ENCODE measurements at regions not wholly inside any gene's neighbourhood (a gene's known extent, or its start where the extent isn't known, plus 50 kb on each side); places are given as distances from the start of the nearest gene placed in this dataset.

DNA sequence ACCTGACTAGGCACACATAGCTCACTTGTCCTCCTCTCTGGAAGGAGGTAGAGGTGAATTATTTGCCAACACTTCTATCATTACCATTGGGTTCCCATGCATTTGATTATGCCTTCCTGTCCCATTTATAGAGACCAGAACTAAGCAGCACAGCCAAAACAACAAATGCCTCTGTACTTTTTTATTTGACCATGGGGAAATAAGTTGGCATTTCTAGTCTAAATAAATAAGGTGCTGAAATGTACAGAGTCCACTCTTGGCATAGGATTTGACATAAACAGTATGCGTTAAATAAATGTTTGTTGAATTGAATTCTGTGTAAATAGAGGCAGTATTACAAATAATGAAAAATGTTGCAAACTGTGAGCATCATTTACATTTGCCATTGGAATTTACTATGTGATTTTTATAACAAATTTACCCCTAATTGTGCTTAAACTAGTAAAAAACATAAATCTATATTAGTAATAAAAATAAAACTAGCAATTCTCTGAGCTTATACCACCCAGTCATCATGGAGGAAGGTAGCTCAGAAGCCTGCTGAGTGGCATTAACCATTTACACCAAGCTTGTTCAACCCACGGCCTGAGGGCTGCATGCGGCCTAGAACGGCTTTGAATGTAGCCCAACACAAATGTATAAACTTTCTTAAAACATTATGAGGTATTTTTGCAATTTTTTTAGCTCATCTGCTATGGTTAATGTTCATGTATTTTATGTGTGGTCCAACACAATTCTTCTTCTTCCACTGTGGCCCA lies 367.8 kb downstream of the FIGN start:
- DNase-seq, result no peak

DNA sequence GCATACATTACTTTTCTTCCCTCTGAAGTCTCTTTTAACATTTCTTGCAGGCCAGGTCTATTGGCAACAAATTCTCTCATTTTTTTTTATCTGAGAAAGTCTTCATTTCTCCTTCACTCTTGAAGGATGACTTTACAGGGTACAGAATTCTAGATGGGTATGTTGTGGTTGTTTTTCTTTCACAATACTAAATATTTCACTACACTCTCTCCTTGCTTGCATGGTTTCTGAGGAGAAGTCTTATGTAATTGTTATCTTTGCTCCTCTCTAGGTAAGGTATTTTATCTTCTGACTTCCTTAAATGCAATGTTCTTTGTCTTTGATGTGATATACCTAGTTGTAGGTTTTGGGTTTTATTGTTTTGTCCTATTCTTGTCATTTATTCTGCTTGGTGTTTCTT lies 371.1 kb downstream of the FIGN start:
- DNase-seq, result no peak

DNA sequence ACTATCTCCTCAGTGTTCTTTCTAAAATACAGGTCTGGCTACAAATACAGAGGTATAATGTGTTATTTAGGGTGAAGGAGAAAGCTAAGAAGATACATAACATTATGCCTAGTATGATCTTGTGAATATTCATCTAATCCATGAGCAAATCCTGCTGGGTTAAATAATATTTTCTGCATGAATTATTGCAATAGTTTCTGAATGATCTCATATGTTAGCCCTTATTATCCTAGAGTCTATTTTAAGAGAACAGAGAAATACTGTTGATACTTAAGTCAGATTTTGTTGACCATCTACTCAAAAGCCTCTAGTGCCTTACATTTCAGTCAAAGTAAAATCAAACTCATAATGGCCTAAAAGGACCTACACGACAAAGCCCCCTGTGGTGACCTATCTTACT lies 382.3 kb downstream of the FIGN start:
- no peak for DNase-seq

DNA sequence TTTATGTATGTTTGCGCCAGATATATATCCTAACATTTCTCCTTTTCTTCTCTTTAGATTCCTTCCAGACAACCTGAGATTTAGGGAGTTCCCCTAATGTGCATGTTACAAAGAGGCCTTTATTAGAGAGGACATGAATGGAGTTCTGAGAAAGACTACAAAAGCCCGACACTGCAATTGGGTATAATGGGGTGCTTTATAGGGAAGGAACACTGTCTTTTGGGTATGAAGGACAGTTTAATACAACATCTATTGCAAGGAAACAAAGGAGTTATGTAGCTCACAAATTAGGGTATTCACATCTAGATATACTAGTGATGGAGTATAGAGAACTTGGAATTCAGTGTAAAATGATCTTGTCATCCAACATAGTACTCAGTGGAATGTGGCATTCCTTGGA lies 383.8 kb downstream of the FIGN start:
- no peak for DNase-seq

DNA sequence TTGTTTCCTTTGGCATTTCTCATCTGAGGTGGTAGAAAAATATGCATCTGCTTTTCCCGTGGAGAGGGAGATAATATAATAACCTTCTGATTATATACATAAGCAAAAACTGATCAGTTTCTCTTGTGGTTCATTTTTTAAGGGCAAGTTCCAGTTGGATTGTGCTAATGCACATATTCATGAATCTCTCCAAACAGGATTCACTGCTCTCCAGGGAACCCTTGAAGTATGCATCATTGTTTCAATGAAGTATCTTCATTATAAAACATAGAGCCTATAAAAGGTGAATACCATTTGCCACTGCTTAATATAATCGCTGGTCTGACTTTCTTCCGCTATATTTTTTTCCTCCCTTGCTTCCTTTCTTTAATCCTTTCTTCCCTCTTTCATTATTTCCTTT lies 384.7 kb downstream of the FIGN start:
- no peak for DNase-seq

DNA sequence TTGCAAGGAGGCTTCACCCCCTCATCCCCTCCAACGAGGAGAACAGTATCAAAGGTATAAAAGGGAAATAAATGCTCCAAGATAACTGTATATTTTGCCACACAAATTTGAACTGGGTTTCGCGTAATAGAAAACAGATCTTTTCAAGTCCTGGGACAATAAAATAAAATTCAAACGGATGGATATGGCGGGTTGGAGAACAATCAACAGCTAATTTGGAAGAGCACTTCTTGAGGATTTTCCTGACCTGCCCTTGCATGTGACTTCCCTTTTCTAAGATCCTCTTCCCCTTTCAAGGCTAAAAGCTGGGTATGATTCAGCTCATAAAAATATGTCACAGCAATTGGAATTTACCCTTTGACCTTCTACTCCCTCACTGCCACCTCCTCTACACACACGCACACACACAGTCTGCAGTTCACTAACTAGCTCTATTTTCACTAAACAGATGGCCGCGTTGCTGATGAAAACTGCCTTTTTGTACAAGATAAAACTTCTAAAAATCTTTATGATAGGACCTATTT lies 386.9 kb downstream of the FIGN start:
- no peak for DNase-seq

DNA sequence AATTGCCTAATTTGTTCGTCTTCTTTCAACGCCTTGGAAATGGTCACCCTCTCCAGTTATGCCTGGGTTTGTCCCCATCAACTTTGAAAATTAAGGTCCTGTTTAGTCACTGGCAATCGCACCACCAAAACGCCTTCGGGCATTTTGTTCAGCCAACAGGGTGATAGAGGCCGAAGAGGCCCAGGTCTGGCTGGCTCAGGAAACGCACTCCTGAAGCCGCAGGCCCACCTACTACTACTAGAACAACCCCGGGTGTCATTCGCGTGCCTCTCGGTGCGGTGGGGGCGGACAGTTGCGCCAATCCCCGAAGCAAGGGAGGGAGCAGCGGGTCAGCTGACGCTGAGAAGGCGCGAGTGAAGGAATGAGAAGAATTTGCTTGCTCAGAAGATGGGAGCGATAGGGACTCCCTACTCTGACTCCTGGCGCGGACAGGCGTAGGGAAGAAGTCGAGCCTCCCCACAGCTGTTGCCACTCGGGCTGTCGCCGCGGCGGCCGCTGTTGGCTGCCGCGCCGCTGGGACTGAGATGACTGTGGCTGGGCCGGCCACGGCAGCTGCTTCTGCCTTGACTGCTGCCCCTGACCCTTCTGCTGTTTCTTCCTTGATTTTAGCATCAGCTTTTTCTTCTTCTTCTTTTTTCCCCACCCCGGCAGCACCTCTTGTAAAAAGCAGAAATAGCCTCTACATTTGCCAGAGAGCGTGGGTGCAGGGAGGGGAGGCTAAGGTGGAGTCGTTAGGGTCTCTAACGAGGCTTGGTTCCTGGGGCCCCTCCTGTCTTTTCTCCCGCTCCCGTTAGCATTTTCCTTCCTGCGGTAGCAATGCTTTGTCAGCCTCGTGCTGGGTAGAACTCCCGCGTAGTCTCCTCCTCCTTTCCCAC lies 387.6 kb downstream of the FIGN start:
- no peak for DNase-seq

DNA sequence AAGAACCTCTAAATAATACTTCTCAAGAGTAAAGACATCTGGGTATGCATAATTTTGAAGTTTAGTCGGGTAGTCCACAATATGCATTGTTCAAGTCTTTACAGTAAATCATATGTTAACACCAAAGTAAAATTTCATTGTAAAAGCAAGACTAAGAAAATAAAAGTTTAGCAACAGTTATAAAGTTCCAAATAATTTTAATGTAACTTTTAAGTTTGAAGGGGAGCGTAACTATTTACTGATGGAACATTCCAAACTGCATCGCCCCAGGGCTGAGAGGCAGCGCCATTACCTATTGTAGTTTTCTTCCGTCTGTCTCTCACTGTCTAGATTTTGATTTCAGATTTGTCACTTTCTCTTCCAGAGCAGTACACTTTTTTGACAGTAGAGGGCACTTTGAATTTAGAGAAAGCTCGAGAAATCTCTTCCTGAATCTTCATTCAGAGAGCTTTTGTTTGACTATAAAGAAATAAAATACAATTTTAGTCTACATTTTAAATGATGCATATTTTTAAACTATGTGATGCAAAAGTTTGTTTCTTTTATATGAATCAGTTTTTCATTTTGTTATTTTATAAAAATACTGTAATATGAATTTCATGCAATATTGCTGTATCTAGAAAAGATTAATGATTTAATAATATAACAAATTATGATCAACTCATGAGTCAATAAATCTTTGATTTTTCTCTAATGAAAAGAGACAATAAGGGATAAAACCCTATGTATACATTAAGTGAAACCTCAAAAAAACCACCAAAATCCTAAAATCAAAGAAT lies 389.8 kb downstream of the FIGN start:
- DNase-seq, result no peak

DNA sequence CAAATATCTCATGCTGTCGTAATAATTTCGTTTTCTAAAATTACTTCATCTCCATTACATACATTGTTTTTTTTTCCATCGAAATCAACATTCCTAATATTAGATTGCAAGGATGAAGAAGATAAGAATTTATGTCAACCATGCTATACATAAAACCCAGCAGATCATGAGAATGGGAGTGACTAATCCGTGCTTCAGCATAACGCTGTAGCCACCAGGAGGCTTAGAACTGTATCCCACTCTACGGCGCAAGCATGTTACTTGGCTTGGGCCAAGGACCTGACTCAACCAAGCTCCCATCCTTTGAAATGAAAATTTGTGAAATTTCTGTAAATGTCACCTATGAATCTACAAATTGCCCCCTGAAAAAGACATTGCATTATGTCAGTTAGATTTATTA lies 392.5 kb downstream of the FIGN start:
- no peak for DNase-seq

DNA sequence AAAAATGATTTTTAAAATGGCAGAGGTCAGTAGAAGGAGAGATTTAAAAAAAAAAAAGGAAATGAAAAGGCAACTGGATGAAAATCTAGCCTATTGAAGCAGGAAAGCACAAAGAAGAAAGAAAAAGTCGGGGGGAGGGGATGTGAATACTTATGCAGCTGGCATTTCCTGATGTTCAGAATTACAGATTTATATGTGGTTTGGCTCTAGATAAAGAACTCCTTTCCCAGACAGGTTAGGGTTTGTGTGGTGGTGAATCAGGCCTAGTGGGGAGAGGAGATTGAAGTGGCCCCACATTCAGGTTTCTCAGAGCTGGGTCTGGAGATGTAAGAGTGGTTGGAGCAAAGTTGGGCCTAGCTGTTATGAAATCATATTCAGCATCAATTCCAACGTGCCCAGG lies 394.4 kb downstream of the FIGN start:
- DNase-seq, result no peak

DNA sequence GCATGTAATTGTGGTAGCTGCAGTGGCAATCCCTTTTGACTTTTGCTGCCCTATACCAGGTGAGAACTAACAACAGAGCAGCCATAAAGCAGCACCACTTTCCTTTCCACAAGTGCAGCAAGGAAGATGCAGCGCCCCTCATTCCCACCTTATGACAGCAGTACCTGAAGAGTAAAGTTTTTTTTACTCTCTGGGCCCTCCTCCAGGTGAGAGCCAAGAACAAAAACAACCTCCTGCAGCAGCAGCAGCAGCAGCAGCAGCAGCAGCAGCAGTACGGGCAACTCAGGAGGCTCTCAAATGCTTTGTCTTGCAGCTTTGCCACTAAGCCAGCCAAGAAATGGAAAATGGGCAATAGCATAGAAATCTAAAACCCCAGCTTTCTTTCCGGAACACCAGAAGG lies 397.5 kb downstream of the FIGN start:
- no peak for DNase-seq

DNA sequence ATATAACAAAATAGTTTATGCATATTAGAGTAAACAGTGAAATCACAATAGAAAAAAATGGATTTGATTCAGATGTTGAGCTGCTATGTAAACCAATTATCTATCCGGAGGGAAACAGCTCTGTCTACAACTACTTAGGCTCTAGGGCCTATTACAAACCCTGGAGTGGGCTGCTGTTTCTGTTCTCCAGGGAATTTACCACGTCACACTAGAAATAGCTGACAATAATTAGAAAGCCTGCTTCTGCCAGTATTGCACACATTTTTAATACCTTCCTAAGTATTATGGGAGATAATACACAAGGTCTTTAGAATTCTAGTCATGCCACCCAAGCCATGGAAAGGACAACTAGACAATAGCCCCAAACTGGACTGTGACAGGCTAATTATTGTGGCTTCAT lies 411.1 kb downstream of the FIGN start:
- no peak for DNase-seq

DNA sequence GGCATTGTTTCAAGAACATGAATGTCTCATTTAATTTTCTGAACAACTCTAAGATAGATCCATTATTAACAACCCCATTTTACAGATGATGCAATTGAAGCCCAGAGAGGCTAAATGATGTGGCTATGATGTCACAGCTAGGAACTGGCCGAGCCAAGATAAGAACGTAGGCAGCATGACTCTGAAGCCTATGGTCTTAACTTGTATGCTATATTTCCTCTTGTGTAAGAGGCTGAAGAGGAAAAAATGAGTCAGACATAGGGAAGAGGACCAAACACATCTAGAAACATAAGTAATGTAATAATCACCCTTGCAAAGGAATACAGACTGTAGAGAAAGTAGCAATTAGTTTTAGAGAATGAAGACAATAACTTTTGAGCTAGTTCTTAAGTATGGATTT lies 416.8 kb downstream of the FIGN start:
- no peak for DNase-seq

DNA sequence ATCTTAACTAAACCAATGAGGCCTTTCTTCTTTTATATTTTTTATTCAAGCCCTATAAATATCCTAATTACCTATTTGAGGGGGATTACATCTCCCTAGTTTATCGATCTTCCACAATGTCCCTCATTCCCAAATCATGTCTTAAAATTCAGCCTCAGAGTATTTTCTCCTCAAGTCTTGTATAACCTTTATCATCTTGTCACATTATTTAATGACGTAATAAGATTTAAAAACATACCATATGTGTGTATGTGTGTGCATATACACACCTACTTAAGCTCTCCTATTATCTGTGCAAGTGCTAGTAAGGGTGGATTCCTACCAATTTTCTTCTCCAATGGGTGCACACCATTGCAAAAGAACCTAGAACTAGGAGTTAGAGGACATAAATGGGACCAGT lies 421.1 kb downstream of the FIGN start:
- no peak for DNase-seq

DNA sequence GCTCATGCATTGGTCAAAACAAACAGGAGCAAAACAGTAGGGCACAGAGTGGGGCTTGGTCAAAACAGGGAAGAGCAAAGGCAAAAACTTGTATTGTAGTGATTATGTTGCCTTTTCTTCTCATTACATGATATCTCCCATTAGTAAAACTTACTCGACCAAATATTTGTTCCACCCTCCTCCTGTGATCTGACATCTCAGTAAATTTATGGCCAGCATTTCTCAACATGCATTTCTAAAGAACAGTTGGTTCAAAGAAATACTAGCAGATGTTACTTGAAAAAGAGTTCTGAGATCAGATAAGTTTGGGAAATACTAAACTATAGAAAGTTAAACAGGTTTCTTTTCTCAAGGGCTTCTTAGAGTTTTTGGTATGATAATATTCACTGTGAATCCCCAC lies 423.1 kb downstream of the FIGN start:
- DNase-seq, result no peak

DNA sequence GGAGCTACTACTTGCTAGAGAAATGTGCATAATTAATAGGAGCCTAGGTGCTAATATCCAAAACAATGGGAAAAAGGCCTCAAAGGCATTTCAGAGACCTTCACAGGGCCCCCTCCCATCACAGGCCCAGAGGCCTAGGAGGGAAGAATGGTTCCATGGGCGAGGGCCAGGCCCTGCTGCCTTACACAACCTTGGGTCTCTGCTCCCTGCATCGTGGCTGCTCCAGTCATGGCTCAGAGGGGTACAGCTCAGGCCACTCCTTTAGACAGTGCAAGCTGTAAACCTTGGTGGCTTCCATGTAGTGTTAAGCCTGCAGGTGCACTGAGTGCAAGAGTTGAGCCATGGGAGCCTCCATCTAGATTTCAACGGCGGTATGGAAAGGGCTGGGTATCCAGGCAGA lies 429.2 kb downstream of the FIGN start:
- DNase-seq, result no peak

DNA sequence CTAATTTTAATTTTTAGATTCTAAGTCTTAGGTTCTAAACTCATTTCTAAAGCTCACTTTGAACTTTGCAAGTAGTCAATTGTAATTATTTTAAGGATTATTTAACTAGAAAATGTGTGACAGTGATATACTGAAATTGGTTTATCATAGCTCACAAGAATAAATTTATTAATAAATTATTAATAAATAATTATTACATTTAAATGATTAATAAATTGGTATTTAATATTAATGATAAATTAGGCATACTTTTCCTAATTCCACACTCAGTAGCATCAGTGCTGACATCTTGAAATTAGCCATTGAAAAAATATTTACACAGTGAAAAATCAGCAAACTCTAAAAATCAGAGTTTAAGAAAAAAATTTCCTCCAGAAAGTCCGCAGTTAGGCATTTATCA lies 433.7 kb downstream of the FIGN start:
- DNase-seq, result no peak

DNA sequence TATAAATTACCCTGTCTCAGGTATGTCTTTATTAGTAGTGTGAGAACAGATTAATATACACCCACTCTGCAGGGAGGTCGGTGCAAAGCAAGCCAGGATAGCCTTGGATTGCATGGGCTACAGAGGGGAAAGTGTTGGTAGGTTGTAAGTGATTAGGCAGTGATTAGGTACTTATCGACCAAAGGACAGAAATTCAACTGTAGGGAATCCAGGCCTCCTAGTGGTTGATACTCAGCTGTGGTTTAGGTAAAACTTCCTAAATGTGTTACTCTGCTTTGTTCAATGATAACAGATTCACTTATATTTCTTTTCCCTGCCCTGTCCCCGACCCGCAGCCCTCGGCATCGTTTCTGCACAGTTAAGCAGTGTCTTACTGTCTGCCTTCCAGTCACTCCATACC lies 444.0 kb downstream of the FIGN start:
- no peak for DNase-seq

DNA sequence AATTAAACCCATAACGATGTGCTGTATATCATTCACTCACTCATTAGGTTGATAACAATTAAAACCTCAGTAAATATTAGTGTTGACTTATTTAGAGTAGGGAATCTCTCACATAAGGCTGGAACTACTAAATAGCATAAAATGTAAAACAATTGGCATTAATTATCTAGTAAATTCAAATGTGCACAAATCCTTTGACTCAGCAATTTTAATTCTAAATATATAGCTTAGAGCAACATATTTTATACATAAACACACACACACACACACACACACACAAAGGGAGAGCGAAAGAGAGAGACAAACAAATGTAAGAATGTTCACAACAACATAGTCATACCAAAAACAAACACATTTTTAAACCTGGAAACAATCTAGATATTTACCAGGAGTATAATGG lies 443.1 kb upstream of the KCNH7 start:
- no peak for DNase-seq

DNA sequence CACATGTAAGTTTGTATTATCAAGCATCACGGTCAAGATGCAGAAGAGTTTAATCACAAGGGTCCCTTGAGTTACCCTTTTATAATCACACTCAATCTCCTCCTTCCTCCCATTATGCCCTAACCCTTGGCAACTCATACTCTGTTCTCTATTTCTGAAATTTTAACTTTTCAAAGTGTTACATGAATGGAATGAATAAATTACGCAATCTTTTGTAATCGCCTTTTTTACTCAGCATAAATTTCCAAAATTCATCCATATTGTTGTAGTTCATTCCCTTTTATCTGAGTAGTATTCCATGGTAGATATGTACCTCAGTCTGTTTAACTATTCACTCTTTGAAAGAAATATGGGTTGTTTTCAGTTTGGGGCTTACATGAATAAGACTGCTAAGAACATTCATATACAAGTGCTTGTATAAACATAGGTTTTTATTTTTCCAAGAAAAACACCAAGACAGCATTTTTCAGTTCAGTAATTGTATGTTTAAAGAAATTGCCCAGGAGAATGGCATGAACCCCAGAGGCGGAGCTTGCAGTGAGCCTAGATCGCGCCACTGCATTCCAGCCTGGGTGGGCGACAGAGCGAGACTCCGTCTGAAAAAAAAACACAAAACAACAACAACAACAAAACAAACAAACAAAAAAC lies 430.9 kb upstream of the KCNH7 start:
- no peak for DNase-seq

DNA sequence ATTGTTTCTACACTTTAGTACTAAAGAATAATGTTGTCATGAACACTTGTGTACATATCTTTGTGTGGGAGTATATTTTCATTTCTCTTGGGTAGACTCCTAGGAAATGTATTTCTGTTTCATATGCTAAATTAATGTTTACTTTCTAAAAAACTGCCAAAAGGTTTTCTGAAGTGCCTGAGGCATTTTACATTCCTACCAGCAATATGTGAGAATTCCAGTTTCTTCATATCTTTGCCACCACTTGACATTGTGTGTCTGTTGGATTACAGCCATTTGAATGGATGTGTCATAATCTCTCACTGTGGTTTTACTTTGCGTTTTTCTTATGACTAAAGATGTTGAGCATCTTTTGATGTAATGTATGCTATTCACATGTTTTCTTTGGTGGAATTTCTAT lies 428.2 kb upstream of the KCNH7 start:
- DNase-seq, result no peak

DNA sequence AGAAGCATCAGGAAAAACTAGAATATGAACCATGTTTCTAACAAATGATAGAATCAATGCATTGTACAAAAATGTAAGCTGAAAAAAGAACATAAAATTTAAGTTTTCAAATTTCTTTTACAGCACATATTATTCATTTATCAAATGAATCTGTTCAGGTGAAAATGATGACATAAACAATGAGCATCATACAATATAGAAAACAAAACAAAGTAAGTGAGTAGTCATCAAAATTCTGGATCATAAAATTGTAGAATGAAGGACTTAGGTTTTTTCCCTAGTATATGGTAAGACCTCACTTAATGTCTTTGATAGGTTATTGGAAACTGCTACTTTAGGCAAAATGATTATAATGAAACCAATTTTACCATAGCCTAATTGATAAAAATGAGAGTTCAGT lies 427.0 kb upstream of the KCNH7 start:
- no peak for DNase-seq

DNA sequence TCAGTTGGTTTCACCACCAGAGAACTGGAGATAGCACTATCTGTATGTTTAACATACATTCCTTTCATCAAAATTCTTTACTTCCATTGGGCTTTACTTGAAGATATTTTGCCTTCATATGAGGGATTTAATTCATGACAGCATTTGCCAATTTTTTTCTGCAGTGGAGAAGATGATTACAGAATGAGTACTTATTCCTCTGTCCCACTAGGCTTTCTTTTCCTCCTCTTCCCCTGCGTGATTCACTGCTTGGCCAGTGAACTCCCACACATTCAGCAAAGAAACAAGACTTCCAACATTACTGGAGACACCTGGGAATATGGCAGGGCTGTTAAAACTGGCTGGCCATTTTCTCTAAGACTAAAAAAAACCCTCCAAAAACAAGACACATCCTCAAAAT lies 425.8 kb upstream of the KCNH7 start:
- DNase-seq, result no peak

All from GOT3 (cell line).